ENCODE measurements at regions not wholly inside any gene's neighbourhood (a gene's known extent, or its start where the extent isn't known, plus 50 kb on each side); places are given as distances from the start of the nearest gene placed in this dataset.

- no peak for TF ChIP-seq EP300 (IDR thresholded peaks at IDR 0.05; ENCODE audit: low read length)
- TF ChIP-seq EGR1 (conservative IDR thresholded peaks at IDR 0.05) = no peak
These were observed 71.5 kb upstream of the SDK2 start for GRCh38 chr17:73715769-73716168.
